Neural cell (in vitro differentiated cells): ENCODE measurements at regions not wholly inside any gene's neighbourhood (a gene's known extent, or its start where the extent isn't known, plus 50 kb on each side); places are given as distances from the start of the nearest gene placed in this dataset.

ENCODE experiments used
- H2AFZ ChIP-seq: fragments of 200-600, 300-800 bp; sonication (generic), shearing (Covaris generic); 2 replicates; pipeline ENCODE4 v1.6.0; 2014; ENCODE audit warnings: low read depth, mild to moderate bottlenecking, antibody characterized with exemption, low read length, moderate library complexity
- H3F3A ChIP-seq: fragments of 200-600 bp; shearing (Covaris generic); 2 replicates; pipeline ENCODE4 v1.6.1; 2016; ENCODE audit warnings: mild to moderate bottlenecking, moderate library complexity, mixed read lengths, antibody characterized with exemption, low read length; ENCODE audit not compliant: insufficient read depth, poor library complexity, severe bottlenecking
- H3K27ac ChIP-seq: fragments of 200-600, 300-800 bp; sonication (generic), shearing (Covaris generic); 2 replicates; pipeline ENCODE4 v1.5.1; 2014; ENCODE audit warnings: mild to moderate bottlenecking, low read length, moderate library complexity
- H3K27me3 ChIP-seq: fragments of 300-800, 200-600 bp; sonication (generic), shearing (Covaris generic); 2 replicates; pipeline ENCODE4 v1.6.0; 2014; ENCODE audit warnings: mild to moderate bottlenecking, low read depth, low read length, moderate library complexity; ENCODE audit not compliant: insufficient read depth
- H3K36me3 ChIP-seq: fragments of 300-800, 200-600 bp; sonication (generic), shearing (Covaris generic); 2 replicates; pipeline ENCODE4 v1.5.1; 2014; ENCODE audit warnings: mild to moderate bottlenecking, antibody characterized with exemption, low read length, moderate library complexity; ENCODE audit not compliant: insufficient read depth
- H3K4me2 ChIP-seq: fragments of 300-800, 200-600 bp; sonication (generic), shearing (Covaris generic); 2 replicates; pipeline ENCODE4 v1.6.0; 2014; ENCODE audit warnings: mild to moderate bottlenecking, low read length
- H3K4me3 ChIP-seq: fragments of 300-800, 200-600 bp; sonication (generic), shearing (Covaris generic); 2 replicates; pipeline ENCODE4 v1.5.1; 2014; ENCODE audit warnings: mild to moderate bottlenecking, low read length, moderate library complexity
- H3K79me2 ChIP-seq: fragments of 200-600 bp; shearing (Covaris generic); replicated peaks from 2 replicates; pipeline ENCODE4 v1.6.0; 2014; ENCODE audit warnings: mild to moderate bottlenecking, low read length, moderate library complexity; ENCODE audit not compliant: insufficient read depth
- H3K9ac ChIP-seq: fragments of 300-800, 200-600 bp; sonication (generic), shearing (Covaris generic); 2 replicates; pipeline ENCODE4 v1.6.1; 2016; ENCODE audit warnings: mild to moderate bottlenecking, low read length, mixed read lengths
- H3K9me2 ChIP-seq: fragments of 200-600 bp; shearing (Covaris generic); 2 replicates; pipeline ENCODE4 v1.6.1; 2016; ENCODE audit warnings: mild to moderate bottlenecking, low read length, mixed read lengths; ENCODE audit not compliant: insufficient read depth
- H3K9me3 ChIP-seq: fragments of 200-600, 300-800 bp; sonication (generic), shearing (Covaris generic); 2 replicates; pipeline ENCODE4 v1.6.1; 2016; ENCODE audit warnings: mild to moderate bottlenecking, mixed run types, low read length, moderate library complexity, mixed read lengths
- H4K20me1 ChIP-seq: fragments of 200-600 bp; shearing (Covaris generic); 2 replicates; pipeline ENCODE4 v1.6.1; 2016; ENCODE audit warnings: mild to moderate bottlenecking, mixed run types; ENCODE audit not compliant: insufficient read depth
- EP300 ChIP-seq: fragments of 450-650 bp; conservative IDR thresholded peaks from 2 replicates; pipeline ENCODE4 v1.6.1; 2014; ENCODE audit warnings: antibody characterized with exemption, mild to moderate bottlenecking, moderate library complexity; ENCODE audit not compliant: poor library complexity, severe bottlenecking
- EZH2 ChIP-seq: fragments of 200-600, 300-800 bp; shearing (Covaris generic), sonication (generic); IDR thresholded peaks from 2 replicates; pipeline ENCODE4 v1.6.1; 2014; ENCODE audit warnings: antibody characterized with exemption, low read length, borderline replicate concordance, mild to moderate bottlenecking; ENCODE audit not compliant: insufficient read depth, poor library complexity, severe bottlenecking
- MXI1 ChIP-seq: fragments of 450-650 bp; conservative IDR thresholded peaks from 2 replicates; pipeline ENCODE4 v1.6.1; 2014; ENCODE audit warnings: antibody characterized with exemption, mild to moderate bottlenecking; ENCODE audit not compliant: poor library complexity, severe bottlenecking
- POLR2AphosphoS5 ChIP-seq: IDR thresholded peaks from 2 replicates; pipeline ENCODE4 v1.6.1; 2012
- RAD21 ChIP-seq: fragments of 450-650 bp; conservative IDR thresholded peaks from 2 replicates; pipeline ENCODE4 v1.6.1; 2014; ENCODE audit warnings: antibody characterized with exemption, mild to moderate bottlenecking, moderate library complexity
- REST ChIP-seq: IDR thresholded peaks from 2 replicates; pipeline ENCODE4 v1.6.1; 2012; ENCODE audit warnings: borderline replicate concordance
- SMC3 ChIP-seq: fragments of 450-650 bp; conservative IDR thresholded peaks from 2 replicates; pipeline ENCODE4 v1.6.1; 2014; ENCODE audit warnings: antibody characterized with exemption, mild to moderate bottlenecking, moderate library complexity; ENCODE audit not compliant: poor library complexity
- TAF1 ChIP-seq: IDR thresholded peaks from 2 replicates; pipeline ENCODE4 v1.6.1; 2012; ENCODE audit warnings: low read depth
- TF ChIP-seq, protein P1 (sequence below): fragments of 450-650 bp; IDR thresholded peaks from 2 replicates; pipeline ENCODE4 v1.5.1; 2014; ENCODE audit warnings: antibody characterized with exemption, mild to moderate bottlenecking, moderate library complexity; ENCODE audit not compliant: poor library complexity, severe bottlenecking

- Histone ChIP-seq H3K9ac (no peak overlapping the region), H3K9me2 (no peaks in the 10 kb centered on the region), H4K20me1 (no peaks in the 10 kb centered on the region), H3K27me3 (no peaks in the 10 kb centered on the region), H2AFZ (no peak overlapping the region), H3K4me3 (no peak overlapping the region), H3K4me2 (no peak overlapping the region), H3K9me3 (no peaks in the 10 kb centered on the region), H3K79me2 (no peaks in the 10 kb centered on the region), H3F3A (no peaks in the 10 kb centered on the region), H3K36me3 (no peaks in the 10 kb centered on the region), H3K27ac (no peak overlapping the region)
- no peak for TF ChIP-seq SMC3
- no peak for TF ChIP-seq TAF1
- no peak for TF ChIP-seq EP300
Observed at GRCh38 chr6:115782612-115783011, 278.1 kb downstream of the FRK start.

DNA sequence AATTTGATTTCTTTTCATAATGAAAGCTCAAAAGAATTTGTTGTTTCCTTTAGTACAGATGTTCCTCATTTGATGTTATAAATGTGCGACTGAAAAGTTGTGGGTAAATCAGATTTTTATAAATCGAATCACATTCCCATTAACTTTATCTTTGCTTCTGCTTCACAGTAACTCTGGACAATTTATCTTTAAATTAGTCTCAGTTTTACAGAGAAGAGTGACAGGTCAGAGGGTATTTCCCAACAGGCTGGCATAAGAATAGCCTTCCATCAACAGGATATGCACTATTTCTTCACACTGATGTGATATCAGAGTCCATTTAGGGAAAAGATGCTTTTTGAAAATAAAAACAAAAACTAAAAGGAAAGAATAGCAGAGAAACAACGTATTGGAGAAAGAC lies 286.9 kb downstream of the FRK start:
- no peak overlapping the region for H3K4me2 ChIP-seq
- TF ChIP-seq REST: no peak
- TF ChIP-seq RAD21: no peak
- TF ChIP-seq POLR2AphosphoS5: no peak

DNA sequence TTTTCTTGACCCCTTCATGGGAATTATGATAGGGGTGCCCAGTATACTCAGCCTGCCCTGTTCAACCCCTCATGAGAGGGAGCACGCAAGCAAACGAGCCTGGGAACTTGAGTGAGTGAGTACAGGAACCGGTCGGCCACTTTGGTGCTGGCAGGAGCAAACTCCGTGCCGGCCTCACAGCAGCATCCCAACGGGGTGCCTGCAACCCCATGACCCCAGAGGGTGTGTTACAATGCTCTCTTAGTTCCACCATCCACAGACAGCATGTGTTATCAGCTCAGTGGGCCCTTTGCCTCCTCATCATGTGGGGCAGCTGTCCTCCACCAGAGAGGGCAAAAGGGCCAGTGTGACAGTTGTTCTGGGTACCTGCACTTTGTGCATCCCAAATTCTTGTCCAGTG lies 289.8 kb downstream of the FRK start:
- Histone ChIP-seq H3K4me2 (no peak overlapping the region), H3K9me3 (no peaks in the 10 kb centered on the region), H3K27me3 (no peaks in the 10 kb centered on the region), H3K9ac (no peak overlapping the region), H3K79me2 (no peaks in the 10 kb centered on the region), H3K36me3 (no peaks in the 10 kb centered on the region), H2AFZ (no peak overlapping the region), H3K27ac (no peak overlapping the region), H3K4me3 (no peak overlapping the region), H3F3A (no peaks in the 10 kb centered on the region), H4K20me1 (no peaks in the 10 kb centered on the region), H3K9me2 (no peaks in the 10 kb centered on the region)
- TF ChIP-seq EP300: no peak
- no peak for TF ChIP-seq EZH2
- TF ChIP-seq, protein P1, sequence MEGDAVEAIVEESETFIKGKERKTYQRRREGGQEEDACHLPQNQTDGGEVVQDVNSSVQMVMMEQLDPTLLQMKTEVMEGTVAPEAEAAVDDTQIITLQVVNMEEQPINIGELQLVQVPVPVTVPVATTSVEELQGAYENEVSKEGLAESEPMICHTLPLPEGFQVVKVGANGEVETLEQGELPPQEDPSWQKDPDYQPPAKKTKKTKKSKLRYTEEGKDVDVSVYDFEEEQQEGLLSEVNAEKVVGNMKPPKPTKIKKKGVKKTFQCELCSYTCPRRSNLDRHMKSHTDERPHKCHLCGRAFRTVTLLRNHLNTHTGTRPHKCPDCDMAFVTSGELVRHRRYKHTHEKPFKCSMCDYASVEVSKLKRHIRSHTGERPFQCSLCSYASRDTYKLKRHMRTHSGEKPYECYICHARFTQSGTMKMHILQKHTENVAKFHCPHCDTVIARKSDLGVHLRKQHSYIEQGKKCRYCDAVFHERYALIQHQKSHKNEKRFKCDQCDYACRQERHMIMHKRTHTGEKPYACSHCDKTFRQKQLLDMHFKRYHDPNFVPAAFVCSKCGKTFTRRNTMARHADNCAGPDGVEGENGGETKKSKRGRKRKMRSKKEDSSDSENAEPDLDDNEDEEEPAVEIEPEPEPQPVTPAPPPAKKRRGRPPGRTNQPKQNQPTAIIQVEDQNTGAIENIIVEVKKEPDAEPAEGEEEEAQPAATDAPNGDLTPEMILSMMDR: no peak
- TF ChIP-seq POLR2AphosphoS5: no peak
- TF ChIP-seq TAF1: no peak
- TF ChIP-seq MXI1: no peak
- no peak for TF ChIP-seq RAD21
- no peak for TF ChIP-seq SMC3
- no peak for TF ChIP-seq REST

More for the DNA sequence above, 286.9 kb downstream of the FRK start:
- Histone ChIP-seq H3K79me2 (no peaks in the 10 kb centered on the region), H3K36me3 (no peaks in the 10 kb centered on the region), H2AFZ (no peak overlapping the region), H3K27me3 (no peaks in the 10 kb centered on the region), H3K4me3 (no peak overlapping the region), H3K27ac (no peak overlapping the region), H3K9ac (no peak overlapping the region), H4K20me1 (no peaks in the 10 kb centered on the region), H3K9me3 (no peaks in the 10 kb centered on the region), H3F3A (no peaks in the 10 kb centered on the region), H3K9me2 (no peaks in the 10 kb centered on the region)
